SU-DHL-6 (cell line): ENCODE measurements at regions not wholly inside any gene's neighbourhood (a gene's known extent, or its start where the extent isn't known, plus 50 kb on each side); places are given as distances from the start of the nearest gene placed in this dataset.

Experiments
- EZH2phosphoT487 ChIP-seq: fragments of 200-600 bp; sonication (generic), shearing (Covaris generic); conservative IDR thresholded peaks from 2 replicates; pipeline ENCODE4 v1.6.1; 2018; ENCODE audit warnings: mild to moderate bottlenecking, antibody characterized with exemption, low read length, moderate library complexity, mixed read lengths
- TF ChIP-seq, protein P1 (sequence below): fragments of 200-600 bp; sonication (generic); IDR thresholded peaks from one replicate; pipeline ENCODE4 v1.5.1; 2017; ENCODE audit warnings: antibody characterized with exemption, mild to moderate bottlenecking, low read length, moderate library complexity; ENCODE audit not compliant: insufficient read depth, poor library complexity, severe bottlenecking

GRCh38 chr10:36026081-36026480, 384.0 kb upstream of the FZD8 start:
- TF ChIP-seq, protein P1, sequence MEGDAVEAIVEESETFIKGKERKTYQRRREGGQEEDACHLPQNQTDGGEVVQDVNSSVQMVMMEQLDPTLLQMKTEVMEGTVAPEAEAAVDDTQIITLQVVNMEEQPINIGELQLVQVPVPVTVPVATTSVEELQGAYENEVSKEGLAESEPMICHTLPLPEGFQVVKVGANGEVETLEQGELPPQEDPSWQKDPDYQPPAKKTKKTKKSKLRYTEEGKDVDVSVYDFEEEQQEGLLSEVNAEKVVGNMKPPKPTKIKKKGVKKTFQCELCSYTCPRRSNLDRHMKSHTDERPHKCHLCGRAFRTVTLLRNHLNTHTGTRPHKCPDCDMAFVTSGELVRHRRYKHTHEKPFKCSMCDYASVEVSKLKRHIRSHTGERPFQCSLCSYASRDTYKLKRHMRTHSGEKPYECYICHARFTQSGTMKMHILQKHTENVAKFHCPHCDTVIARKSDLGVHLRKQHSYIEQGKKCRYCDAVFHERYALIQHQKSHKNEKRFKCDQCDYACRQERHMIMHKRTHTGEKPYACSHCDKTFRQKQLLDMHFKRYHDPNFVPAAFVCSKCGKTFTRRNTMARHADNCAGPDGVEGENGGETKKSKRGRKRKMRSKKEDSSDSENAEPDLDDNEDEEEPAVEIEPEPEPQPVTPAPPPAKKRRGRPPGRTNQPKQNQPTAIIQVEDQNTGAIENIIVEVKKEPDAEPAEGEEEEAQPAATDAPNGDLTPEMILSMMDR, result no peak
- no peak for TF ChIP-seq EZH2phosphoT487
